ENCODE measurements at regions not wholly inside any gene's neighbourhood (a gene's known extent, or its start where the extent isn't known, plus 50 kb on each side); places are given as distances from the start of the nearest gene placed in this dataset.

DNA sequence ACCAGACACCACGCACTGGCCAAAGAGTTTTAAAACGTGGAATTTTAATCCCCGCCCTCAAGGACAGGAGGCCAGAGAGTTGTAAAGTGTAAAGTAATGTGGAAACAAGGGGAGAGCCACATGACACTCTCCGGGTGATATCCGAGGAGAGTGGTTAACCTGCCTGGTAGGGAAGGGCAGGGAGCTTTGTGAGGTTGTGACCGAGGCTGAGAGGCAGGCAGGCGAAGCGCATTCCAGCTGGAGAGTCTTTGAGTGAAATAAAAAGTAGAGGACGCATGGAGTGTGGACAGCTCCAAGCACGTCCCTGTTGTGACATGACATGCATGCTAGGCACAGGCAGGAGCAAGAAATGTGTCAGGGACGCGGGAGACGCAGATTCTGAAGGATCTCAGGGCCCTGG, 539.5 kb downstream of the RNF144A start:
- H3K4me3 ChIP-seq (ENCODE audit: low read length), result no peak overlapping the region
- H3K9me3 ChIP-seq (ENCODE audit: insufficient read depth, low read depth, low read length), result no peaks in the 10 kb centered on the region
- no peak overlapping the region; the same call in 1 of the 2 replicates for H3K9ac ChIP-seq (ENCODE audit: low read depth, low read length)
- peaks cover 7% of the 10 kb centered on the region; the same call in 1 of the 2 replicates for H3K4me1 ChIP-seq (ENCODE audit: insufficient read depth, low read length)
- H3K27ac ChIP-seq (ENCODE audit: low read length), result no peak overlapping the region
- H3K27me3 ChIP-seq (ENCODE audit: insufficient read depth, low read length), result no peaks in the 10 kb centered on the region
- H3K36me3 ChIP-seq (ENCODE audit: insufficient read depth, low read depth, low read length), result no peaks in the 10 kb centered on the region

GRCh38 chr2:7458066-7458465, 540.9 kb downstream of the RNF144A start:
- H3K9me3 ChIP-seq (ENCODE audit: insufficient read depth, low read depth, low read length), result no peaks in the 10 kb centered on the region
- no peak overlapping the region for H3K9ac ChIP-seq (ENCODE audit: low read depth, low read length)
- H3K36me3 ChIP-seq (ENCODE audit: insufficient read depth, low read depth, low read length), result no peaks in the 10 kb centered on the region
- H3K4me3 ChIP-seq (ENCODE audit: low read length), result no peak overlapping the region
- H3K4me1 ChIP-seq (ENCODE audit: insufficient read depth, low read length), result peaks cover 7% of the 10 kb centered on the region; the same call in 1 of the 2 replicates
- H3K27me3 ChIP-seq (ENCODE audit: insufficient read depth, low read length), result no peaks in the 10 kb centered on the region
- H3K27ac ChIP-seq (ENCODE audit: low read length), result no peak overlapping the region

DNA sequence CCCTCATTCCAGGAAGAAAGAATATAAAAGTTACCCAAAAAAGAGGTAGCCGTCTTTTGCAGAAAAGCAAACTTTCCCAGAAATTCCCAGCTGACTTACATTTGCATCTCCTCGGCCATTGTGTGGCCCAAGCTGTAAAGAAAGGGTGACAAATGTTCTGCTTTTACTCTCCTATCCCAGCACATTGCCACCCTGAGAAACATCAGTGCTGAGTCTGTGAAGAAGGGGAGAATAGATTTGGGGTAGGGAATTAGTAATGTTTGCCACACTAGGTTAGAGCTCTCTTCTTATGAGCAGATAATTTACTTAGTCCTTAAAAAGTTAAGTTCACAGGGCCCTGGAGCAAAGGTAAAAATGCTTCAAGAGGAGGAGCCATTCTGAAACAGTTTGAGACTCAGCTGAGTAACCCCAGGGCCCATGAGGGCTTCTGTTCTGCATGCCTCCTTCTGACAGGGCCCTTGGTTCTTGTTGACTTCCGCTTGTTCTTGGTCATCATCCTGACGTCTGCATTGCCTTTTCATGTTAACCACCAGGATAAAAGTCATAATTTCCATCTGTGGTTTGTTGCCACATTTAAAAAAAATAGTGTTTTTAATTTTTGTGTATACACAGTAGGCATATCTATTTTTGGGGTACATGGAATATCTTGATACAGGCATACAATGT, 550.7 kb downstream of the RNF144A start:
- Histone ChIP-seq H3K4me3 (ENCODE audit: low read length) (no peak overlapping the region), H3K27ac (ENCODE audit: low read length) (no peak overlapping the region), H3K9ac (ENCODE audit: low read depth, low read length) (no peak overlapping the region), H3K27me3 (ENCODE audit: insufficient read depth, low read length) (no peaks in the 10 kb centered on the region), H3K9me3 (ENCODE audit: insufficient read depth, low read depth, low read length) (no peaks in the 10 kb centered on the region), H3K36me3 (ENCODE audit: insufficient read depth, low read depth, low read length) (no peaks in the 10 kb centered on the region), H3K4me1 (ENCODE audit: insufficient read depth, low read length) (peaks cover 2% of the 10 kb centered on the region; the same call in 1 of the 2 replicates)

- Histone ChIP-seq H3K4me1 (ENCODE audit: insufficient read depth, low read length) (peaks cover 2% of the 10 kb centered on the region; the same call in 1 of the 2 replicates), H3K4me3 (ENCODE audit: low read length) (no peak overlapping the region), H3K9me3 (ENCODE audit: insufficient read depth, low read depth, low read length) (no peaks in the 10 kb centered on the region), H3K9ac (ENCODE audit: low read depth, low read length) (no peak overlapping the region), H3K36me3 (ENCODE audit: insufficient read depth, low read depth, low read length) (no peaks in the 10 kb centered on the region), H3K27me3 (ENCODE audit: insufficient read depth, low read length) (no peaks in the 10 kb centered on the region), H3K27ac (ENCODE audit: low read length) (no peak overlapping the region)
Observed at GRCh38 chr2:7468448-7468828, 551.2 kb downstream of the RNF144A start.

DNA sequence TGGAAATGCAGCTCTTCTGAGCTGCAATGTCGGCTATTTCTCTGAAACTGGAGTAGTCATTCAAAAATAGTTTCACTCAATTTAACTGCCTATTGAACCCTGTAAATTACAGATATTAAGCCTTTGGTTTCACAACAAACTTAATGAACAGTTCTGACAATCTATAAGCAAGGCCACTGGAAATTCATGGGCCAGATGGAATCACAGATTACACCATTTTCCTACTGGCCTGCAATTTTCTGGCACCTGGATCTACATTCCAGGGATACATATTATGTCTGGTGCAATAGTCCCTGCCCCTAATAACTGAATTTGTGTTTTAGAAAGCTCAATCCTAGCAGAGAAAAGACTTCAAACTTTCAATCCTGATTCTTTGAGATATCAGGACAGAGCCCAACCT, 551.7 kb downstream of the RNF144A start:
- Histone ChIP-seq H3K27me3 (ENCODE audit: insufficient read depth, low read length) (no peaks in the 10 kb centered on the region), H3K4me3 (ENCODE audit: low read length) (no peak overlapping the region), H3K4me1 (ENCODE audit: insufficient read depth, low read length) (peaks cover 2% of the 10 kb centered on the region; the same call in 1 of the 2 replicates), H3K27ac (ENCODE audit: low read length) (no peak overlapping the region), H3K9ac (ENCODE audit: low read depth, low read length) (no peak overlapping the region), H3K9me3 (ENCODE audit: insufficient read depth, low read depth, low read length) (no peaks in the 10 kb centered on the region), H3K36me3 (ENCODE audit: insufficient read depth, low read depth, low read length) (no peaks in the 10 kb centered on the region)

DNA sequence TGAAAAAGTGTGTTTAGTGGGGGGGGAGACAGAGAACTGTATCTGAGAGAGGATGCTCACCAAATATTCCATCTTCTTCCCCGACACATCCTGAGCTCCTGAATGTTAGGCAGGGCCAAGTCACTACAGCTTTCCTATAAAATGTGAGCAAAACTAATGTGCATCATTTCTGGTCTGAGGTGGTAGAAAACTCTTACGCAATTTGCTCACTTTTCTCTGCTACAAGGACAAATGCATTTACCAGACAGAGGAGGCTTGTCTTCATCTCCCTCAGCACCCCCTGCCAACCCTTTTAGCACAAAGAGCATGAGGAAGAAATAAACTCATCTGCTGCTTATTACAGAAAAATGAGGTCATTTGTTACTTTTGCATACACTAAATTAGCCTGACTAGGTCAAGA, 554.0 kb downstream of the RNF144A start:
- Histone ChIP-seq H3K9ac (ENCODE audit: low read depth, low read length) (no peak overlapping the region), H3K27ac (ENCODE audit: low read length) (no peak overlapping the region), H3K4me1 (ENCODE audit: insufficient read depth, low read length) (peaks cover 2% of the 10 kb centered on the region; the same call in 1 of the 2 replicates), H3K9me3 (ENCODE audit: insufficient read depth, low read depth, low read length) (no peaks in the 10 kb centered on the region), H3K27me3 (ENCODE audit: insufficient read depth, low read length) (no peaks in the 10 kb centered on the region), H3K36me3 (ENCODE audit: insufficient read depth, low read depth, low read length) (no peaks in the 10 kb centered on the region), H3K4me3 (ENCODE audit: low read length) (no peak overlapping the region)

GRCh38 chr2:7472465-7472864, 555.3 kb downstream of the RNF144A start:
- Histone ChIP-seq H3K9me3 (ENCODE audit: insufficient read depth, low read depth, low read length) (no peaks in the 10 kb centered on the region), H3K27me3 (ENCODE audit: insufficient read depth, low read length) (no peaks in the 10 kb centered on the region), H3K4me3 (ENCODE audit: low read length) (no peak overlapping the region), H3K9ac (ENCODE audit: low read depth, low read length) (no peak overlapping the region), H3K36me3 (ENCODE audit: insufficient read depth, low read depth, low read length) (no peaks in the 10 kb centered on the region), H3K4me1 (ENCODE audit: insufficient read depth, low read length) (peaks cover 2% of the 10 kb centered on the region; the same call in 1 of the 2 replicates), H3K27ac (ENCODE audit: low read length) (no peak overlapping the region)

GRCh38 chr2:7473135-7473771, 556.0 kb downstream of the RNF144A start:
- Histone ChIP-seq H3K27ac (ENCODE audit: low read length) (no peak overlapping the region), H3K36me3 (ENCODE audit: insufficient read depth, low read depth, low read length) (no peaks in the 10 kb centered on the region), H3K4me3 (ENCODE audit: low read length) (no peak overlapping the region), H3K9me3 (ENCODE audit: insufficient read depth, low read depth, low read length) (no peaks in the 10 kb centered on the region), H3K27me3 (ENCODE audit: insufficient read depth, low read length) (no peaks in the 10 kb centered on the region), H3K4me1 (ENCODE audit: insufficient read depth, low read length) (peaks cover 2% of the 10 kb centered on the region; the same call in 1 of the 2 replicates), H3K9ac (ENCODE audit: low read depth, low read length) (no peak overlapping the region)

DNA sequence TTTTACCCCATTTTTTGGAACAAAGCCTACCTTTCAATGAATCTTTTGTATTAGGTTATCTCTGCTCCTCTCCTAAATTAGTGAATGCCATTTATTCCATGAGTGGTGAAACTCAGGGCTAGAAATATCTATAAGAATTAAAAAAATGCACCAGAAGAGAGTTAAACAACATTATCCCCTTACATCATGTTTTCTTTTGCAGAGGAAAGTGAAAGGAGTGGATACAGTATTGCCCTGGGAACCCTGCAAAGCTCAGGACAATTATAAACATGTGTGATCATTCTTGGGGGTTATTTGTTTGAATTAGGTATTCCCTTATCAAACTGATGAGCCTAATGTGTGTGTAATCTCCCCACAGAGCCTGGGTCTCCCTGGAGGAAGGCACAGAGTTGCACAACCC, 559.2 kb downstream of the RNF144A start:
- Histone ChIP-seq H3K27me3 (ENCODE audit: insufficient read depth, low read length) (no peaks in the 10 kb centered on the region), H3K27ac (ENCODE audit: low read length) (no peak overlapping the region), H3K4me3 (ENCODE audit: low read length) (no peak overlapping the region), H3K9ac (ENCODE audit: low read depth, low read length) (no peak overlapping the region), H3K9me3 (ENCODE audit: insufficient read depth, low read depth, low read length) (no peaks in the 10 kb centered on the region), H3K4me1 (ENCODE audit: insufficient read depth, low read length) (peaks cover 2% of the 10 kb centered on the region; the same call in 1 of the 2 replicates), H3K36me3 (ENCODE audit: insufficient read depth, low read depth, low read length) (no peaks in the 10 kb centered on the region)

DNA sequence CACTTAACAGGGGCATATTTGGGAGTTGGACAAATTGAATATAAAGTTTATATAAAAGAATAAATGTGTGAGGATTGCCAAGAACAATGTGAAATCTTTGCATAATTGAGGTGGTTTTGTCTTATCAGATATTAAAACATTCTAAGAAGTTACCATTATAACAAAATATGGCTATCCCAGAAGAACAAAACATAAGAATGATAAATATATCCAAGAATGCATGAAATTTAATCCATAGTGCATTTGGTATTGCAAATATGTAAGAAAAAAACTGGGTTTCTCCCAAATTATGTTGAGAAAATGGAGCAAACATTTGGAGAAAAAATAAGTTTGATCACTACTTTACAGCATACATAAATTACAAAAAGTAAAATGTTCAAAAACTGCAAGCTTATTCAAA, 562.4 kb downstream of the RNF144A start:
- Histone ChIP-seq H3K27ac (ENCODE audit: low read length) (no peak overlapping the region), H3K4me1 (ENCODE audit: insufficient read depth, low read length) (no peaks in the 10 kb centered on the region), H3K27me3 (ENCODE audit: insufficient read depth, low read length) (no peaks in the 10 kb centered on the region), H3K4me3 (ENCODE audit: low read length) (no peak overlapping the region), H3K36me3 (ENCODE audit: insufficient read depth, low read depth, low read length) (no peaks in the 10 kb centered on the region), H3K9ac (ENCODE audit: low read depth, low read length) (no peak overlapping the region), H3K9me3 (ENCODE audit: insufficient read depth, low read depth, low read length) (peaks cover 5% of the 10 kb centered on the region; the same call in 1 of the 2 replicates)

DNA sequence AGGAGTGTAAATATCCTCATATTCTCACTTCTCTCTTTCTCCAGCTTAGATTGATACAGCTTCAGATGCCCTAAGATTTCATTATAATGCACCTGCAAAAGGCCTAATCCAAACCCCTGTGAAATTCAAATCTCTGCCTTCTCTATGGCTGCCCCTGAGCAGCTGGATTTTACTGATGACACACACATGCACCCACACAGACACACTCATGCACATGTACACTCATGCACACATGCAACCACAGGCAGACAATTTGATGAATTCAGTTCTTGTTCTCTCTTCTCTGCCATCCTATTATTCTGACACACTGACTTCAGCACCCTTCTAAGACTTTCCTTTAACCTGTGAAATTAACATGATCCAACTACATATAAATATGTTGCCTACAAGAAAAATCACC, 563.2 kb downstream of the RNF144A start:
- H3K9me3 ChIP-seq (ENCODE audit: insufficient read depth, low read depth, low read length), result peaks cover 5% of the 10 kb centered on the region; the same call in 1 of the 2 replicates

DNA sequence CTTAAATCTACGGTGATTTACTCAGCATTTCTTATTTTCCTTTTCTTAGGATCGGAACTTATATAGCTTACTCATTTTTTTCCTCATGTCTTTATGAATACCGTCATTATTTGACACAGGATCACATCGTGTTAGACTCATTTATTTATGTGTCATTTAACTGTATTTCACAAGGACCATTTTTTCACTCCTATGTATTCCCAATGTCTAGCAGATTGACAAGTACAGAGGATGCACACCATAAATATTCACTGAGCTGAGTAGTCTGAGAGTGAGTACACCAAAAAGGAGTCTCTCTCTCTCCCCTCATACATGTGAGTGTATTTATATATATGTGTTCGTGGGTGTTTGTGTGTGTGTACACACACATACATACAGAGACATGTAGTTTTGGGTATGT, 573.5 kb downstream of the RNF144A start:
- Histone ChIP-seq H3K4me1 (ENCODE audit: insufficient read depth, low read length) (no peaks in the 10 kb centered on the region), H3K36me3 (ENCODE audit: insufficient read depth, low read depth, low read length) (no peaks in the 10 kb centered on the region), H3K4me3 (ENCODE audit: low read length) (no peak overlapping the region), H3K27ac (ENCODE audit: low read length) (no peak overlapping the region), H3K9ac (ENCODE audit: low read depth, low read length) (no peak overlapping the region), H3K9me3 (ENCODE audit: insufficient read depth, low read depth, low read length) (no peaks in the 10 kb centered on the region; the same call in 1 of the 2 replicates), H3K27me3 (ENCODE audit: insufficient read depth, low read length) (no peaks in the 10 kb centered on the region)

More for the DNA sequence above, 563.2 kb downstream of the RNF144A start:
- Histone ChIP-seq H3K27ac (ENCODE audit: low read length) (no peak overlapping the region), H3K4me1 (ENCODE audit: insufficient read depth, low read length) (no peaks in the 10 kb centered on the region), H3K9ac (ENCODE audit: low read depth, low read length) (no peak overlapping the region), H3K27me3 (ENCODE audit: insufficient read depth, low read length) (no peaks in the 10 kb centered on the region), H3K4me3 (ENCODE audit: low read length) (no peak overlapping the region), H3K36me3 (ENCODE audit: insufficient read depth, low read depth, low read length) (no peaks in the 10 kb centered on the region)
